ENCODE measurements at regions not wholly inside any gene's neighbourhood (a gene's known extent, or its start where the extent isn't known, plus 50 kb on each side); places are given as distances from the start of the nearest gene placed in this dataset.

DNA sequence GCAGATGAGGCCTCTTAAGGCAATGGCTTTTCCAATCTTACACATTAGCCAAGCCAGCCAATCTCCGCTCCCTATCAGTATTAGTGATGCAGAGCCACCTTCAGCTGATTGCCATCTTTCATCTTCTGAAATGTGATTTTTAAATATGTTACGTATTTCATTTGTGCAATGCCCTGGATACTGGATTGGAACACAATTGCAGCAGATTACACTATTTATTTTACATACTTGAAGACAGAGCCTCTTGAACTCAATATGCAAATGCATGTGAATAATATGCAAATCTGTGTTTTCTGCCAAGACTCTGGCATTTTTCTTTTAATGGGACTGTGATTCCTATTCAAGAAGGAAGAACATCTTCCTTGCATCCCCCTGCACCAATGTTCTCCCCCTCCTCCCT is 90.5 kb downstream of the GRIN2B start:
- H3K56ac ChIP-seq (ENCODE audit: extremely low read depth, insufficient read depth, low read length): no peak overlapping the region
- H4K20me1 ChIP-seq (ENCODE audit: insufficient read depth, low read length): no peaks in the 10 kb centered on the region
- no peak overlapping the region for H3K4ac ChIP-seq (ENCODE audit: low read depth, low read length)
- H2BK120ac ChIP-seq (ENCODE audit: low read depth, low read length): no peak overlapping the region
- no peaks in the 10 kb centered on the region for H3K79me1 ChIP-seq (ENCODE audit: low read depth in 1 of 2, low read length in 2 of 2)
- no peak overlapping the region for H2BK15ac ChIP-seq (ENCODE audit: low read depth, low read length)
- dilution Hi-C loops (cut with HindIII; ENCODE audit: low sequenced_read_pairs, unreplicated experiment): no loop called here
- no peak overlapping the region for H3K4me2 ChIP-seq (ENCODE audit: low read depth, low read length)
- H4K5ac ChIP-seq (ENCODE audit: low read depth, low read length): no peak overlapping the region
- CTCF ChIA-PET: no interaction called here
- POLR2A ChIA-PET (ENCODE audit: unreplicated experiment): no interaction called here
- H3K4me3 ChIP-seq (ENCODE audit: insufficient read depth, low read depth, low read length): no peak overlapping the region
- H2AK9ac ChIP-seq (replicated peaks; ENCODE audit: low read depth, low read length, poor library complexity): no peak overlapping the region
- H3K9me3 ChIP-seq (ENCODE audit: control insufficient read depth, insufficient read depth, low read length): no peaks in the 10 kb centered on the region
- H3K9me1 ChIP-seq (ENCODE audit: insufficient read depth, low read length): no peaks in the 10 kb centered on the region
- H3K4me1 ChIP-seq (ENCODE audit: control insufficient read depth, insufficient read depth, low read length): no peaks in the 10 kb centered on the region
- no peak overlapping the region for H4K8ac ChIP-seq (ENCODE audit: low read depth in 2 of 2, low read length in 2 of 2)
- TF ChIP-seq, protein P1, sequence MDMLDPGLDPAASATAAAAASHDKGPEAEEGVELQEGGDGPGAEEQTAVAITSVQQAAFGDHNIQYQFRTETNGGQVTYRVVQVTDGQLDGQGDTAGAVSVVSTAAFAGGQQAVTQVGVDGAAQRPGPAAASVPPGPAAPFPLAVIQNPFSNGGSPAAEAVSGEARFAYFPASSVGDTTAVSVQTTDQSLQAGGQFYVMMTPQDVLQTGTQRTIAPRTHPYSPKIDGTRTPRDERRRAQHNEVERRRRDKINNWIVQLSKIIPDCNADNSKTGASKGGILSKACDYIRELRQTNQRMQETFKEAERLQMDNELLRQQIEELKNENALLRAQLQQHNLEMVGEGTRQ (IDR thresholded peaks at IDR 0.05; ENCODE audit: low read depth, low read length): no peak
- TF ChIP-seq CTCF (conservative IDR thresholded peaks at IDR 0.05; ENCODE audit: low read depth, low read length) (no peak), POLR2A (IDR thresholded peaks at IDR 0.05; ENCODE audit: low read depth, low read length) (no peak), BHLHE40 (IDR thresholded peaks at IDR 0.05; ENCODE audit: low read depth, low read length) (no peak), RCOR1 (IDR thresholded peaks at IDR 0.05; ENCODE audit: insufficient replicate concordance, low read length) (no peak), RAD21 (IDR thresholded peaks at IDR 0.05; ENCODE audit: low read length) (no peak), NFE2L2 (IDR thresholded peaks at IDR 0.05; ENCODE audit: low read depth, low read length) (no peak), ELK1 (IDR thresholded peaks at IDR 0.05; ENCODE audit: borderline replicate concordance, low read depth, low read length) (no peak), CHD1 (IDR thresholded peaks at IDR 0.05; ENCODE audit: low read depth, low read length) (no peak), RFX5 (IDR thresholded peaks at IDR 0.05; ENCODE audit: low read depth, low read length) (no peak), CEBPB (IDR thresholded peaks at IDR 0.05; ENCODE audit: low read depth, low read length) (no peak), SMC3 (IDR thresholded peaks at IDR 0.05; ENCODE audit: low read depth, low read length) (no peak), FOS (IDR thresholded peaks at IDR 0.05; ENCODE audit: low read depth, low read length) (no peak)
- WGBS, 2 experiments (ENCODE audit: extremely low coverage in 2 of 2, insufficient read length in 1 of 2): no CpG with 5 or more reads among the region's 2 CpGs
- intact Hi-C loops (cut with micrococcal nuclease): no loop called here
- H2AK5ac ChIP-seq (ENCODE audit: low read depth, low read length): no peak overlapping the region
- no peak overlapping the region for H2BK5ac ChIP-seq (ENCODE audit: low read depth, low read length, poor library complexity, severe bottlenecking)
- DNase-seq (no peak), ATAC-seq (ENCODE audit: low read depth) (no peak)
- no peak overlapping the region for H3K23ac ChIP-seq (ENCODE audit: low read depth, low read length)
- H3K14ac ChIP-seq (replicated peaks; ENCODE audit: low read depth, low read length): no peak overlapping the region
- no peaks in the 10 kb centered on the region for H3K27me3 ChIP-seq (ENCODE audit: control insufficient read depth, insufficient read depth, low read length)
- no peak overlapping the region for H4K91ac ChIP-seq (ENCODE audit: insufficient read depth, low read depth, low read length)
- H3K36me3 ChIP-seq (ENCODE audit: control insufficient read depth, insufficient read depth, low read length): no peaks in the 10 kb centered on the region
- no peak overlapping the region for H2AFZ ChIP-seq (replicated peaks; ENCODE audit: low read length, poor library complexity)
- H2BK20ac ChIP-seq (ENCODE audit: low read depth, low read length): no peak overlapping the region
- no peak overlapping the region for H3K18ac ChIP-seq (ENCODE audit: low read depth, low read length)
- in situ Hi-C loops (cut with MboI; ENCODE audit: low sequenced_read_pairs): no loop called here
- BruUV-seq (replicated peaks): no TSS peak
- no peak overlapping the region for H3K27ac ChIP-seq (ENCODE audit: insufficient read depth, low read length)
- H3K9ac ChIP-seq (ENCODE audit: low read depth, low read length): no peak overlapping the region

All from IMR-90 (cell line).